ENCODE measurements at regions not wholly inside any gene's neighbourhood (a gene's known extent, or its start where the extent isn't known, plus 50 kb on each side); places are given as distances from the start of the nearest gene placed in this dataset.

DNA sequence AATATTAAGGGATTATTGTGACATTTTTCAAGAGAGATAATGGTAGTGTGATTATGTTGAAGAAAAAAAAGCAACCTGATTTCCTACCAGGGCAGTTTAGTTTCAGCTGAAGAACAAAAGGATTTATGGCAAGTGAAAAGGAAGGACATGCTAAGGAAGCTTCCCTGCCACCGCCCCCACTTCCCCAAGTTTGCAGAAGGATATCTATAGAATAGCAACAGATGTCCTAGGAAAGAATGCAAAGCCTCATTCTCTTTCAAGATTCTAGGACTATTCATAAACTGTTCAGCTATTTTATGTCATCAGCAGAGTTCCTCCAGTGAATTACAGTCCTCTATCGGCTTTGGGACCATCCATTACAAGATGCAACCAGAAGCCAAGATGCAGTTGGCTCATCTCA, 160.8 kb downstream of the SATB1 start:
- Histone ChIP-seq H3K27ac (ENCODE audit: low read depth, low read length) (no peak overlapping the region), H4K12ac (ENCODE audit: low read depth, low read length) (no peak overlapping the region), H3K4me3 (ENCODE audit: low read depth, low read length) (no peak overlapping the region), H2AK5ac (ENCODE audit: low read length) (no peak overlapping the region), H4K91ac (ENCODE audit: low read depth, low read length) (no peak overlapping the region), H2BK12ac (ENCODE audit: low read length) (no peak overlapping the region), H2AFZ (ENCODE audit: insufficient read depth, low read length, poor library complexity) (no peak overlapping the region), H3K4me2 (ENCODE audit: low read length) (no peak overlapping the region), H3K4ac (ENCODE audit: low read depth, low read length) (no peak overlapping the region), H2BK5ac (ENCODE audit: low read depth, low read length, poor library complexity) (no peak overlapping the region), H3K23ac (ENCODE audit: low read length) (no peak overlapping the region), H3K4me1 (ENCODE audit: control insufficient read depth in 1 of 2, insufficient read depth in 2 of 2, low read length in 2 of 2) (no peaks in the 10 kb centered on the region), H3K18ac (ENCODE audit: low read length) (no peak overlapping the region), H3K9ac (ENCODE audit: low read length) (no peak overlapping the region), H3K27me3 (ENCODE audit: insufficient read depth, low read length) (no peaks in the 10 kb centered on the region), H3K36me3 (ENCODE audit: control insufficient read depth in 1 of 2, insufficient read depth in 2 of 2, low read length in 2 of 2) (no peaks in the 10 kb centered on the region), H3K79me2 (ENCODE audit: control insufficient read depth, insufficient read depth, low read length, poor library complexity) (no peaks in the 10 kb centered on the region), H3K79me1 (ENCODE audit: low read length) (no peaks in the 10 kb centered on the region), H2BK120ac (ENCODE audit: insufficient read depth, low read length, poor library complexity) (no peak overlapping the region), H4K8ac (ENCODE audit: low read depth, low read length) (no peak overlapping the region), H3K9me3 (ENCODE audit: insufficient read depth, low read depth, low read length) (no peaks in the 10 kb centered on the region), H3K14ac (ENCODE audit: low read length) (no peak overlapping the region)
- WGBS (ENCODE audit: extremely low coverage, insufficient coverage, insufficient read length) = no CpG with 5 or more reads among the region's 2 CpGs
- no peak for DNase-seq

DNA sequence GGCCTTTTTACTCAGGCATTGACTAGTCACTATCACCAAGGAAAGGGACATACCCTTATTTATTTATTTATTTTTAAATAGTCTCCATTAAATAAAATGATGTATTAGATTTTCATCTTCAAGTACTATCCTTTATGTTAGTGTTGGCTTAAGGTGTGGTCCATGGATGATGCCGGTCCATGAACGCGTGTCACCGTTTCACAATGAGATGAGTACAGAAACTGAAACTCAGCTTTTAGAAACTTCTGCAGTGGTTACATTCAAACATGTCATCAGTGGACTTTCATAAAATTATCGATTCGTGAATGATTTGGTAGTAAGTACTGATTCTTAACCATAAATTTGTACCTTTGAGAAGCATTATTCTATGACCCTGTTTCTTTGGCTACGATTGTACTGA, 166.6 kb downstream of the SATB1 start:
- H3K4ac ChIP-seq (ENCODE audit: low read depth, low read length) = no peak overlapping the region
- H3K23ac ChIP-seq (ENCODE audit: low read length) = no peak overlapping the region
- no peak for DNase-seq

DNA sequence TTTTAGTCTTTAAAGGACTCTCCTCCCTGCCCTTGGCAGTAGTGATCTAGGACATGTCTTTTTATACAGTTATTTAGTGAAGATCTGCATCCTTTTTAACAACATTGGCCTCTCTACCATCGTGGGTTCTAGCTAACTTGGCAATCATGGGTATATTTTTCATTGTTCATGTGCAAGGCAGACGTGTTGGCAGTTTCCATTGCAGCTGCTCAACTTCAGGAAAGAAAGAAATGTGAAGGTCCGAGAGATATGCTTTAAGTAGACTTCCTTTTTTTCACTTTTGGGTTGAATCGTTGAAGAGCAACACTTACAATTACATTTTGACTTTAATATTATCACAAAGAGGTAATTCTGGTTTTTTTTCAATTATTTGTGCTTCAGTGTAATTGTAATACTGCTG, 172.6 kb downstream of the SATB1 start:
- Histone ChIP-seq H3K27ac (ENCODE audit: low read depth, low read length) (no peak overlapping the region), H4K8ac (ENCODE audit: low read depth, low read length) (no peak overlapping the region), H3K9ac (ENCODE audit: low read length) (no peak overlapping the region), H3K36me3 (ENCODE audit: control insufficient read depth in 1 of 2, insufficient read depth in 2 of 2, low read length in 2 of 2) (no peaks in the 10 kb centered on the region), H4K12ac (ENCODE audit: low read depth, low read length) (no peak overlapping the region), H3K23ac (ENCODE audit: low read length) (no peak overlapping the region), H3K9me3 (ENCODE audit: insufficient read depth, low read depth, low read length) (no peaks in the 10 kb centered on the region), H3K27me3 (ENCODE audit: insufficient read depth, low read length) (no peaks in the 10 kb centered on the region), H3K14ac (ENCODE audit: low read length) (no peak overlapping the region), H4K91ac (ENCODE audit: low read depth, low read length) (no peak overlapping the region), H3K4me2 (ENCODE audit: low read length) (no peak overlapping the region), H3K4me1 (ENCODE audit: control insufficient read depth in 1 of 2, insufficient read depth in 2 of 2, low read length in 2 of 2) (peaks cover 0 to 5% of the 10 kb centered on the region in 2 experiments), H2AFZ (ENCODE audit: insufficient read depth, low read length, poor library complexity) (no peak overlapping the region), H3K18ac (ENCODE audit: low read length) (no peak overlapping the region), H2BK5ac (ENCODE audit: low read depth, low read length, poor library complexity) (no peak overlapping the region), H3K79me1 (ENCODE audit: low read length) (no peaks in the 10 kb centered on the region), H3K79me2 (ENCODE audit: control insufficient read depth, insufficient read depth, low read length, poor library complexity) (no peaks in the 10 kb centered on the region), H3K4ac (ENCODE audit: low read depth, low read length) (no peak overlapping the region), H3K4me3 (ENCODE audit: low read depth, low read length) (no peak overlapping the region), H2BK12ac (ENCODE audit: low read length) (no peak overlapping the region), H2AK5ac (ENCODE audit: low read length) (no peak overlapping the region), H2BK120ac (ENCODE audit: insufficient read depth, low read length, poor library complexity) (no peak overlapping the region)
- no CpG with 5 or more reads among the region's 4 CpGs for WGBS (ENCODE audit: extremely low coverage, insufficient coverage, insufficient read length)
- DNase-seq = no peak

More for the DNA sequence above, 166.6 kb downstream of the SATB1 start:
- no peak overlapping the region for H4K91ac ChIP-seq (ENCODE audit: low read depth, low read length)
- H2AFZ ChIP-seq (ENCODE audit: insufficient read depth, low read length, poor library complexity) = no peak overlapping the region
- no peak overlapping the region for H4K8ac ChIP-seq (ENCODE audit: low read depth, low read length)
- no peak overlapping the region for H2BK5ac ChIP-seq (ENCODE audit: low read depth, low read length, poor library complexity)
- no peaks in the 10 kb centered on the region for H3K9me3 ChIP-seq (ENCODE audit: insufficient read depth, low read depth, low read length)
- no peaks in the 10 kb centered on the region for H3K4me1 ChIP-seq (ENCODE audit: control insufficient read depth in 1 of 2, insufficient read depth in 2 of 2, low read length in 2 of 2)
- no peaks in the 10 kb centered on the region for H3K36me3 ChIP-seq (ENCODE audit: control insufficient read depth in 1 of 2, insufficient read depth in 2 of 2, low read length in 2 of 2)
- H3K79me2 ChIP-seq (ENCODE audit: control insufficient read depth, insufficient read depth, low read length, poor library complexity) = no peaks in the 10 kb centered on the region
- no peak overlapping the region for H2BK120ac ChIP-seq (ENCODE audit: insufficient read depth, low read length, poor library complexity)
- H3K27ac ChIP-seq (ENCODE audit: low read depth, low read length) = no peak overlapping the region
- no peak overlapping the region for H3K14ac ChIP-seq (ENCODE audit: low read length)
- no peak overlapping the region for H3K18ac ChIP-seq (ENCODE audit: low read length)
- no peak overlapping the region for H3K9ac ChIP-seq (ENCODE audit: low read length)
- H3K4me3 ChIP-seq (ENCODE audit: low read depth, low read length) = no peak overlapping the region
- no peak overlapping the region for H2BK12ac ChIP-seq (ENCODE audit: low read length)
- no peak overlapping the region for H4K12ac ChIP-seq (ENCODE audit: low read depth, low read length)
- no peak overlapping the region for H3K4me2 ChIP-seq (ENCODE audit: low read length)
- WGBS (ENCODE audit: extremely low coverage, insufficient coverage, insufficient read length) = no CpG with 5 or more reads among the region's 7 CpGs
- H3K79me1 ChIP-seq (ENCODE audit: low read length) = no peaks in the 10 kb centered on the region
- H3K27me3 ChIP-seq (ENCODE audit: insufficient read depth, low read length) = no peaks in the 10 kb centered on the region
- H2AK5ac ChIP-seq (ENCODE audit: low read length) = no peak overlapping the region

DNA sequence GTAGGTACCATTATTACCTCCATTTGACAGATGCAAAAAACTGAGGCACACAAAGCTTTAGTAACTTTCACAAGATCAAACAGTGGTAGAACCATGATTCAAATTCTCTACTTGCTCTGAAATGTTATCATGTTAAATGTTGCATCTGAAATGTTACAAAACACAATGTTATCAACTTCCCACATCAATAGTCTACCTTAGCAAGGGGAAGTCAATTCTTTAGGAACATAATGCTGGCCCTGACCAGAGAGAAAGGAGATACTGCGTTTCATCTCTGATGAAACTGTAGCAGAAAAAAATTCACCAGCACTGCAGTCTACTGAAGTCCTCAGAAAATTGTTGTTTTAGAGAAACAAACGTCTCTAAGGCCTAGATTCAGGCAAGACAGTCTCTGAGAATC, 174.1 kb downstream of the SATB1 start:
- Histone ChIP-seq H4K8ac (ENCODE audit: low read depth, low read length) (no peak overlapping the region), H3K4me3 (ENCODE audit: low read depth, low read length) (no peak overlapping the region), H3K14ac (ENCODE audit: low read length) (no peak overlapping the region), H2AK5ac (ENCODE audit: low read length) (no peak overlapping the region), H3K27me3 (ENCODE audit: insufficient read depth, low read length) (no peaks in the 10 kb centered on the region), H3K4me1 (ENCODE audit: control insufficient read depth in 1 of 2, insufficient read depth in 2 of 2, low read length in 2 of 2) (peaks cover 3 to 11% of the 10 kb centered on the region in 2 experiments), H2BK5ac (ENCODE audit: low read depth, low read length, poor library complexity) (no peak overlapping the region), H3K36me3 (ENCODE audit: control insufficient read depth in 1 of 2, insufficient read depth in 2 of 2, low read length in 2 of 2) (no peaks in the 10 kb centered on the region), H3K4me2 (ENCODE audit: low read length) (no peak overlapping the region), H3K4ac (ENCODE audit: low read depth, low read length) (no peak overlapping the region), H2BK120ac (ENCODE audit: insufficient read depth, low read length, poor library complexity) (no peak overlapping the region), H3K18ac (ENCODE audit: low read length) (no peak overlapping the region), H2AFZ (ENCODE audit: insufficient read depth, low read length, poor library complexity) (no peak overlapping the region), H3K9ac (ENCODE audit: low read length) (no peak overlapping the region), H3K79me2 (ENCODE audit: control insufficient read depth, insufficient read depth, low read length, poor library complexity) (no peaks in the 10 kb centered on the region), H3K79me1 (ENCODE audit: low read length) (no peaks in the 10 kb centered on the region), H3K23ac (ENCODE audit: low read length) (no peak overlapping the region), H4K12ac (ENCODE audit: low read depth, low read length) (no peak overlapping the region), H3K9me3 (ENCODE audit: insufficient read depth, low read depth, low read length) (no peaks in the 10 kb centered on the region), H2BK12ac (ENCODE audit: low read length) (no peak overlapping the region), H4K91ac (ENCODE audit: low read depth, low read length) (no peak overlapping the region), H3K27ac (ENCODE audit: low read depth, low read length) (no peak overlapping the region)
- no peak for DNase-seq
- WGBS (ENCODE audit: extremely low coverage, insufficient coverage, insufficient read length) = no CpG with 5 or more reads among the region's 2 CpGs
